GM18868 (cell line): ENCODE measurements at regions not wholly inside any gene's neighbourhood (a gene's known extent, or its start where the extent isn't known, plus 50 kb on each side); places are given as distances from the start of the nearest gene placed in this dataset.
"Not testable (repeated sequence)": the region's sequence is repeated elsewhere in the genome, so short reads cannot be mapped to it uniquely, and the experiment has no call there.

ENCODE experiments used
- ATAC-seq: cut with Tn5 transposase; IDR thresholded peaks from one replicate; pipeline ENCODE4 v1.9.1; 2021; ENCODE audit warnings: mild to moderate bottlenecking, moderate library complexity; ENCODE audit not compliant: unreplicated experiment

DNA sequence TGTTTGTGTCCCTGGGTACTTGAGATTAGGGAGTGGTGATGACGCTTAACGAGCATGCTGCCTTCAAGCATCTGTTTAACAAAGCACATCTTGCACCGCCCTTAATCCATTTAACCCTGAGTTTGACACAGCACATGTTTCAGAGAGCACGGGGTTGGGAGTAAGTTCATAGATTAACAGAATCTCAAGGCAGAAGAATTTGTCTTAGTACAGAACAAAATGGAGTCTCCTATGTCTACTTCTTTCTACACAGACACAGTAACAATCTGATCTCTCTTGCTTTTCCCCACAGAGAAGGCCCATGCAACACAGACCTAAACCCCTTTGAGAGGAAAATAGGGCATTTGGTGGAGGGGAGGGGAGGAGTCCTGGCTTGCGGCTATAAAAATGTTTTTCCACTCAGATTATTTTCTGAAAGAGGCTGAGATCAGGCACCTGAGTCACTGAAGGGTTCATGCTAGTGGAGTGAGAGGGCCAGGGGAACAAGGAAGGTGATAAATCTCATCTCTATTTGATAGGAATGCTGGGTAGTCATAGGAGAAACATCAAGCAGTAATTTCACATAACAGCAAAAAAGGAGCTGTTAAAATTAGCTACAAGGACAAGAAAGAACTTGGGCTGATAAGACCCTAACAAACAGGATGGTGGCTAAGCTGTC, 136.9 kb downstream of the OR2B2 start:
- ATAC-seq = not testable (repeated sequence)

- not testable (repeated sequence) for ATAC-seq
Observed at GRCh38 chr6:27774264-27774600, 138.0 kb downstream of the OR2B2 start.

DNA sequence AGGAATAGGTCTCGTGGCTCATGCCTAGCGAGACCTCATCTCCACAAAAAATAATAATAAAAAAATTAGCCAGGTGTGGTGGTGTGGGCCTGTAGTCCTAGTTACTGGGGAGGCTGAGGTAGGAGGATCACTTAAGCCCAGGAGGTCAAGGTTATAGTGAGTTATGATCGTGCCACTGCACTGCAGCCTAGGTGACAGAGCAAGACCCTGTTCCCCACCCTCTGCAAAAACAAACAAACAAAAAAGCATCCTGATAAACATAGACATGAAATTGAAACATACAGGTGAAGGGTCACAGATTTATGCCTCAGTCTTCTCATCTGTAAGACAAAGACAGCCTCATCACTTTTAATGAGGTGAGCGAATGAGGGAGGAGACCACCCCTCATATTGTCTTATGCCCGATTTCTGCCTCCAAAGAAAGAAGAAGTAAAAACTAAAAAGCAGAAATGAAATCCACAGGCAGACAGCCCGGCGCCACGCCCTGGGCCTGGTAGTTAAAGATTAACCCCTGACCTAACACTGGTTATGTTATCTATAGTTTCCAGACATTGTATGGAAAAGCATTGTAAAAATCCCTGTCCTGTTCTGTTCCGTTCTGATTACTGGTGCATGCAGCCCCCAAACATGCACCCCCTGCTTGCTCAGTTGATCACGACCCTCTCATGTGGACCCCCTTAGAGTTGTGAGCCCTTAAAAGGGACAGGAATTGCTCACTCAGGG, 138.5 kb downstream of the OR2B2 start:
- ATAC-seq = not testable (repeated sequence)

GRCh38 chr6:27772261-27773001, 139.8 kb downstream of the OR2B2 start:
- ATAC-seq = peak; percentile 81

DNA sequence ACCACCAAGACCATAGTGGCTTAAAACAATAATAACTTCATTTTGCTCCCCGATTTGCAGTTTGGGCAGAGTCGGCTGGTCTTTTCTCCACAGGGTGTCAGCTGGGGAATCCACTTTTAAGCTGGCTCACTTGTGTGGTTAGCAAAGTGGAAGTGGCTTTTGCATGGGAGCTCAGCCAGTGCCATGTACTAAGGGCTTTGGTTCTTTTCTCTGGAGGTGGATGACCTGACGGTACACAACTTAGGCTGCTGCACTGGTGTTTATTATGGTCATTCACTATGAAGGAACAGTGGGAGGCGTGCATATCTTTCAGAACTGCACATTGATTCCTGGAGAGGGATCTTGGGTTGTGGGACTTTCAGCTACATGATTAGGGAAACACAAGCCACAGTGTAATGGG, 141.0 kb downstream of the OR2B2 start:
- no peak for ATAC-seq

DNA sequence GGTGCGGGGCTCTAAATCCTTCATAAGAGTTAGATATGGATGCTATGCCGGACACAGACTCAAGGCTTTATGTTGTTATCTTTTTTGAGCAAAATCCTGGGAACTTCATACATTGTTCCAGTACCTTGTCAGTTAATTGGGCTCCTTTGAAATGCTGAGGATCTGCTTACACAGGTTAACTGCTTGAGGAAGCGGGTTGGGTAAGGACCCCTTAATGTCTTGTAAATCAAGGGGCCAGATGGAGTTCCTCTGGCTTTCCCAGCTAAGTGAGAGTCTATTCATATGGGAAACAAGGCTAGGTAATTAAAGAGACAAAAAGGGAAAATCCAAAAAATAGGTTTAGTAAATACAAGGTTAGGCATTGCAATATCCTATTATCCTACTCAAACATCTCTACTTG, 141.5 kb downstream of the OR2B2 start:
- no peak for ATAC-seq

DNA sequence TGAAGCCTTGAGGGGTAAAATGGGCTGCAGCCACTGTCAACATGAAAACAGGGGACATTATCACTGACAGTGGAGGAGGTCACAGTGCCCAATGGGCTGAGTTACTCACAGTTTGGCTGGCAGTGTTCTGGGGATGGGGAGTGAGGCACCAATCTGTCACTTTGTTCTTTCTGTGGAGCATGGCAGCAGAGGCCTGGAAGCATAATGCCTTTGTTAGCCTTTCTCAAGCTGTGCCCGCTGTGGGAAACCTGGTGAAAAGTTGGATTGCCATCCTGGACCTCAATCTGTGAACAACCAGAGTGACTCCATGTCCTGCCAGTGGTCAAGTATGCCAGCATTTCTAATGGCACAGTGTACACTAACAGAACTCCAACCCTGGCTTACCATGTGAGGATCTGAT, 143.6 kb downstream of the OR2B2 start:
- ATAC-seq = no peak

DNA sequence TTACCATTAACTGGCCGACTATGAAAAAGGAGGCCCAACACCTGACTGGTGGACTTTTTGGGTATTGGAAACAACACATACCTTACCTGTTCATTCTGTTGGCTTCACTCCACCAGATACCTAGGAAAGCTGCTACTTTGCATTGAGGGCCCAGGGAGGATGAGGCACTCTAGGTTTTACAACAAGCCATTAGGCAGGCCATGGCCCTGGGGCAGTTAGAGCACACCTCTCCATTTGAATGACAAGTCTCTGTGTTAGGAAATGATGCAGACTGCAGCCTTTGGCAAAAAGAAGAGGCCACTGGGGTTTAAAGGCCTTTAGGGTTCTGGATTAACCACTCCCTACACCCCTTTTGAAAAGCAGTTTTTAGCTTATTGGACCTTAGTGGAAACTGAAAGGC, 144.3 kb downstream of the OR2B2 start:
- ATAC-seq = no peak

DNA sequence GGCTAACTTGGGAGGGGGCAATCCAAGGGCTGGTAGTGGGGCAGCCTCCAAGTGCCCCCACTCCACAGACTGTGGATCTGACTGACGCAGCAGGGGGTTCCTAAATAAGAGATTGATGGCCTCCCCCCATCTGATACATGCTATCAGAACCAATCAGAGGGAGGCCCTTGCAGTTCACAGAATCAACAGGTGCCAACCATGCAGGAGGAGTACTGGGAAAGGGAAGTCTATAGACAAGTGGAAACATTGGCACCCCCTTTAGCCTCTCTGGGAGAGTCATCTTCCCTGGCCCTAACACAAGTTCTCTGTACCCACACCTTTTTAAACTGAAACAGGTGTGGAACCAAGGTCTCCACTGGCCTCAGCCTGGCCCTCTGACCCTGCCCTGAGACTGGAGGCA, 145.8 kb downstream of the OR2B2 start:
- no peak for ATAC-seq

GRCh38 chr6:27765028-27765590, 147.1 kb downstream of the OR2B2 start:
- no peak for ATAC-seq

DNA sequence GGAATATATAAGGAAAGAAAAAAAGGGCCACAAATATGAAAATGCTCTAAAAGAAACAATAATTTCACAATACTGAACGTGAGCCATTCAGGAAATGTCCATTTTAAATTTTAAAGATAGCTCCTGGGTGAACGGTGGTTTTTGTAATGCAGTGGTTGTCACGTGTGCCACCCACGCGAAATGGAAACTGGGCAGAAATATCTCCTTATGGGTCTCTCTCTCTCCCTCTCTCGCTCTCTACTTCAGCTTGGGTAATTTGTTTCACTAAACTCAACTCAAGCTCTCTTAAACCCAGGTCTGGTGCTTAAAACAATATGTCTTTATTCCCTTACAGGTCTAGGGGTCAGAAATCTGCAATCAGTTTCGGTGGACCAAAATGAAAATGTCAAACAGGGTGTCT, 150.8 kb downstream of the OR2B2 start:
- no peak for ATAC-seq

- no peak for ATAC-seq
Observed at GRCh38 chr6:27760464-27760863, 151.7 kb downstream of the OR2B2 start.

- ATAC-seq = no peak
Observed at GRCh38 chr6:27759930-27760329, 152.3 kb downstream of the OR2B2 start.

DNA sequence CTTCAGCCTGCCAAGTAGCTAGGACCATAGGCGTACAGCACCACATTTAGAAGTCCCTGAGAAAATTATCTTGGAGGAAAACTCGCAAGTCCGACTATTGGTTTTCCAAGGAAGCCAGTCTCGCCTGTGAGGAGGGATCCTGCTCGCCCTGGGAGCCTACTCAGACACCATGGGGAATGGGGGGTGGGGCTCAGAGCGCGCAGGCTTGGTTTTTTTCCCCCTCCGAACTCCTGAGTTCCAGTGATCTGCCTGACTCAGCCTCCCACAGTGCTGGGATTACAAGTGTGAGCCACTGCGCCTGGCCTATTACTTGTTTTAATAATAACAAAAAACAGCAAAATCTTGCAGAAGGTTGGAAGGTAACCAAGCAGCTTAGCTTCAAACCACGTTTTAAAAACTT, 153.7 kb downstream of the OR2B2 start:
- ATAC-seq = no peak

DNA sequence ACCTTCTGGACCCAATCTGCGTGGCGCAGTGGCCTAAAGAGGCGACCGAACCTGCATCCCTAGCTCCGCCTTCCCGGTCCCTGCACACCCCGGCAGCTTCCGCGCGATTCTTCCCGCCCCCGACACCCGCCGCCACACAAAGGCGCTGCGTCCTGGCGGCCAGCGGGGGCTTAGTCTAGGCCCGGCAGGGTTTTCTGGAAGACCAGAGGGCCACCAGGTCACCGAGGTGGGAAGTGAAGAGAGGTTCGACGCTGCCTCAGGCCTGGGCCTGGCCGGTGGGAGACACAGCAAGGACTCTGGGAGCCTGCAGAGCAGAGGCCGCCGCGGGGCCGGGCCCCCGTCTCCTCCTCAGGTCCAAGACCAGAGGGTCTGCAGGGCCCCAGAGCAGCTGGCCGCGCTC, 154.9 kb downstream of the OR2B2 start:
- ATAC-seq = no peak

DNA sequence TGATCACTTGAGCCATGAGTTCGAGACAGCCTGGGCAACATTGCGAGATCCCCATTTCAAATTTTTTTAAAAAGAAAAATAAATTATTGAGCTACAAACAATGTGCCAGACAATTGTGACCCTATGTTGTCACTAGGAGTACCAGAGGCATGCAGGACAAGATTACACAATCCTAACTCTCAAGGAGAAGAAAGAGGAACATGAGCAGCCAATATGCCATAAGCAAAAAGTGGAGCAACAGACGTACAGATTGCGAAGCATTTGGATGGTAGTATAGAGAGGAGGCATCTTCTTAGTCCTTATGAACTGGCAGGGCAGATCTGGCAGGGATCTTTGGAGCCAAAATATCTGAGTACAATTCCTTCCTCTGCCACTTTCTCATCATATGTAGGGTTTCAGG, 156.4 kb downstream of the OR2B2 start:
- no peak for ATAC-seq

DNA sequence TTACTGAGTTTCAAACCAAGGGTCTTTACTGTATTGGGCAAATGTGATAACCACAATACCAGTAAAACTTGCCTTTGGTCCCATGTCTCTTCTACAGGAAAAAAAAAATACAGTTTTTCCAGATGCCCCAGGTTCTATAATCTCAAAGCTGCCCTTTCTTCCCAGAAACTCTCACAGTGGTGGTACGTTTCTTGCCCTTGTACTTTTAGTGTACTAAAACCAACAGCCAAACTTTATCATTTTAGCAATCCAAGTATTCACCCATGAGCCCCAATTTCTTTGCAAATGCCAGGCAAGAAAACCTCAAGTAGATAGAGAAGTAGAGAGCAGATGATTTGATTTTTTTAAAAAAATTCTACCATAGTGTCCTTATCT, 157.8 kb downstream of the OR2B2 start:
- ATAC-seq = no peak

GRCh38 chr6:27753668-27754407, 158.4 kb downstream of the OR2B2 start:
- ATAC-seq = peak; percentile 63

- peak; percentile 39 for ATAC-seq
Observed at GRCh38 chr6:27752038-27752885, 159.9 kb downstream of the OR2B2 start.

GRCh38 chr6:27748661-27749060, 163.5 kb downstream of the OR2B2 start:
- ATAC-seq = no peak
